CD4-positive, CD25-positive, alpha-beta regulatory T cell (primary cell): ENCODE measurements at regions not wholly inside any gene's neighbourhood (a gene's known extent, or its start where the extent isn't known, plus 50 kb on each side); places are given as distances from the start of the nearest gene placed in this dataset.

ENCODE experiments used
- ATAC-seq, 2 donors: fragments of 150-1000 bp; cut with Tn5 transposase; one replicate each; pipeline ENCODE4 v1.10.0; 2021; ENCODE audit warnings: low read depth in 2 of 2, moderate number of reproducible peaks in 2 of 2, moderate library complexity in 1 of 2
- DNase-seq, 3 donors: peaks; one replicate each; pipeline versions ENCODE4 v3.0.0 to v3.0.0-alpha.2; 2012 to 2022; ENCODE audit warnings: mixed read lengths in 1 of 3
- H3K27ac ChIP-seq: one replicate; pipeline ENCODE4 v1.7.0; 2013; ENCODE audit warnings: mild to moderate bottlenecking, low read length; ENCODE audit not compliant: insufficient read depth, poor library complexity, severe bottlenecking
- H3K27me3 ChIP-seq: one replicate; pipeline ENCODE4 v1.7.0; 2013; ENCODE audit warnings: low read length; ENCODE audit not compliant: control insufficient read depth, insufficient read depth
- H3K36me3 ChIP-seq: one replicate; pipeline ENCODE4 v1.7.0; 2013; ENCODE audit warnings: mild to moderate bottlenecking, low read length, moderate library complexity; ENCODE audit not compliant: control insufficient read depth, insufficient read depth
- H3K4me1 ChIP-seq: 2 replicates; pipeline ENCODE4 v1.7.0; 2013; ENCODE audit warnings: mild to moderate bottlenecking, low read length; ENCODE audit not compliant: insufficient read depth, control insufficient read depth, poor library complexity, severe bottlenecking
- H3K4me3 ChIP-seq: one replicate; pipeline ENCODE4 v1.7.0; 2013; ENCODE audit warnings: low read depth, mild to moderate bottlenecking, low read length, moderate library complexity
- H3K9me3 ChIP-seq, 2 experiments: 1 replicate in 1 of 2; 2 replicates in 1 of 2; pipeline ENCODE4 v1.7.0; 2013; ENCODE audit warnings: low read length in 2 of 2, mild to moderate bottlenecking in 1 of 2, moderate library complexity in 1 of 2; ENCODE audit not compliant: control insufficient read depth in 2 of 2
- H3K27ac Mint-ChIP-seq, 3 donors: one replicate each; pipeline ENCODE4 v1.8.0; 2020 to 2022; ENCODE audit warnings: mild to moderate bottlenecking in 3 of 3, mixed read lengths in 3 of 3, moderate library complexity in 2 of 3
- H3K27me3 Mint-ChIP-seq: one replicate; pipeline ENCODE4 v1.8.0; 2022; ENCODE audit warnings: mild to moderate bottlenecking, mixed read lengths
- H3K36me3 Mint-ChIP-seq: one replicate; pipeline ENCODE4 v1.8.0; 2020; ENCODE audit warnings: mixed read lengths
- H3K4me1 Mint-ChIP-seq, 4 donors: one replicate each; pipeline ENCODE4 v1.8.0; 2020 to 2022; ENCODE audit warnings: mixed read lengths in 4 of 4, mild to moderate bottlenecking in 1 of 4
- H3K4me3 Mint-ChIP-seq, 4 donors: one replicate each; pipeline ENCODE4 v1.8.0; 2020 to 2022; ENCODE audit warnings: mild to moderate bottlenecking in 4 of 4, mixed read lengths in 4 of 4, moderate library complexity in 3 of 4
- H3K9me3 Mint-ChIP-seq, 7 donors: one replicate each; pipeline ENCODE4 v1.8.0; 2020 to 2022; ENCODE audit warnings: mixed read lengths in 7 of 7, mild to moderate bottlenecking in 3 of 7, moderate library complexity in 2 of 7

- ATAC-seq (no peak), DNase-seq (no peak)
- peaks cover 0 to 7% of the 10 kb centered on the region in 2 experiments for H3K9me3 ChIP-seq
- no peaks in the 10 kb centered on the region for H3K36me3 ChIP-seq
- Mint-ChIP-seq H3K4me1 (no peaks in the 10 kb centered on the region), H3K36me3 (no peaks in the 10 kb centered on the region), H3K4me3 (no peak overlapping the region), H3K27ac (no peak overlapping the region), H3K9me3 (peaks cover 5 to 22% (median 11%) of the 10 kb centered on the region in 7 donors), H3K27me3 (no peaks in the 10 kb centered on the region)
- no peaks in the 10 kb centered on the region for H3K4me1 ChIP-seq
- H3K27ac ChIP-seq, result no peak overlapping the region
- no peaks in the 10 kb centered on the region for H3K27me3 ChIP-seq
- H3K4me3 ChIP-seq, result no peak overlapping the region
Observed at GRCh38 chr14:42277840-42278239, 671.2 kb downstream of the LRFN5 start.

- no peak for DNase-seq
- Mint-ChIP-seq H3K4me3 (no peak overlapping the region), H3K36me3 (no peaks in the 10 kb centered on the region), H3K27me3 (no peaks in the 10 kb centered on the region), H3K27ac (no peak overlapping the region), H3K4me1 (no peaks in the 10 kb centered on the region), H3K9me3 (peaks cover 0 to 27% (median 11%) of the 10 kb centered on the region in 7 donors)
- Histone ChIP-seq H3K4me1 (no peaks in the 10 kb centered on the region), H3K36me3 (no peaks in the 10 kb centered on the region), H3K27ac (no peak overlapping the region), H3K27me3 (no peaks in the 10 kb centered on the region), H3K9me3 (peaks cover 0 to 19% of the 10 kb centered on the region in 2 experiments), H3K4me3 (no peak overlapping the region)
- ATAC-seq, result no peak
Observed at GRCh38 chr14:42269234-42269633, 662.6 kb downstream of the LRFN5 start.

- H3K4me3 Mint-ChIP-seq, result no peak overlapping the region
- no peaks in the 10 kb centered on the region for H3K36me3 ChIP-seq
- no peak for ATAC-seq
- no peaks in the 10 kb centered on the region for H3K4me1 ChIP-seq
- H3K27me3 ChIP-seq, result no peaks in the 10 kb centered on the region
- no peak overlapping the region for H3K27ac ChIP-seq
- no peak for DNase-seq
- H3K27ac Mint-ChIP-seq, result no peak overlapping the region
- H3K9me3 ChIP-seq, result peaks cover 0 to 6% of the 10 kb centered on the region in 2 experiments
- H3K9me3 Mint-ChIP-seq, result peaks cover 0 to 30% (median 10%) of the 10 kb centered on the region in 7 donors
- H3K36me3 Mint-ChIP-seq, result no peaks in the 10 kb centered on the region
- H3K4me1 Mint-ChIP-seq, result no peaks in the 10 kb centered on the region
- no peaks in the 10 kb centered on the region for H3K27me3 Mint-ChIP-seq
- no peak overlapping the region for H3K4me3 ChIP-seq
Observed at GRCh38 chr14:42248131-42248530, 641.5 kb downstream of the LRFN5 start.

- Histone ChIP-seq H3K27ac (no peak overlapping the region), H3K4me3 (no peak overlapping the region), H3K27me3 (no peaks in the 10 kb centered on the region), H3K4me1 (no peaks in the 10 kb centered on the region), H3K9me3 (peaks cover 0 to 4% of the 10 kb centered on the region in 2 experiments), H3K36me3 (no peaks in the 10 kb centered on the region)
- Mint-ChIP-seq H3K9me3 (peaks cover 3 to 31% (median 10%) of the 10 kb centered on the region in 7 donors), H3K4me1 (no peaks in the 10 kb centered on the region), H3K27ac (no peak overlapping the region), H3K27me3 (no peaks in the 10 kb centered on the region), H3K4me3 (no peak overlapping the region), H3K36me3 (no peaks in the 10 kb centered on the region)
- DNase-seq (no peak), ATAC-seq (no peak)
Observed at GRCh38 chr14:42241101-42241500, 634.4 kb downstream of the LRFN5 start.

GRCh38 chr14:42229976-42230375, 623.3 kb downstream of the LRFN5 start:
- H3K36me3 ChIP-seq, result no peaks in the 10 kb centered on the region
- H3K27ac ChIP-seq, result no peak overlapping the region
- no peaks in the 10 kb centered on the region for H3K4me1 ChIP-seq
- H3K4me3 Mint-ChIP-seq, result no peak overlapping the region
- DNase-seq (no peak), ATAC-seq (no peak)
- no peak overlapping the region for H3K27ac Mint-ChIP-seq
- peaks cover 0 to 13% (median 4%) of the 10 kb centered on the region in 7 donors for H3K9me3 Mint-ChIP-seq
- H3K27me3 Mint-ChIP-seq, result no peaks in the 10 kb centered on the region
- H3K36me3 Mint-ChIP-seq, result no peaks in the 10 kb centered on the region
- no peaks in the 10 kb centered on the region for H3K27me3 ChIP-seq
- H3K4me3 ChIP-seq, result no peak overlapping the region
- no peaks in the 10 kb centered on the region for H3K9me3 ChIP-seq
- H3K4me1 Mint-ChIP-seq, result no peaks in the 10 kb centered on the region

- Mint-ChIP-seq H3K27me3 (no peaks in the 10 kb centered on the region), H3K4me1 (no peaks in the 10 kb centered on the region), H3K27ac (no peak overlapping the region), H3K4me3 (no peak overlapping the region), H3K9me3 (peaks cover 0 to 14% (median 4%) of the 10 kb centered on the region in 7 donors), H3K36me3 (no peaks in the 10 kb centered on the region)
- Histone ChIP-seq H3K9me3 (no peaks in the 10 kb centered on the region), H3K36me3 (no peaks in the 10 kb centered on the region), H3K27me3 (no peaks in the 10 kb centered on the region), H3K4me1 (no peaks in the 10 kb centered on the region), H3K27ac (no peak overlapping the region), H3K4me3 (no peak overlapping the region)
- DNase-seq (no peak), ATAC-seq (no peak)
Observed at GRCh38 chr14:42229294-42229693, 622.6 kb downstream of the LRFN5 start.

GRCh38 chr14:42228611-42229010, 621.9 kb downstream of the LRFN5 start:
- Histone ChIP-seq H3K4me3 (no peak overlapping the region), H3K4me1 (no peaks in the 10 kb centered on the region), H3K9me3 (no peaks in the 10 kb centered on the region), H3K36me3 (no peaks in the 10 kb centered on the region), H3K27ac (no peak overlapping the region), H3K27me3 (no peaks in the 10 kb centered on the region)
- Mint-ChIP-seq H3K36me3 (no peaks in the 10 kb centered on the region), H3K4me3 (no peak overlapping the region), H3K9me3 (peaks cover 0 to 15% (median 4%) of the 10 kb centered on the region in 7 donors), H3K27ac (no peak overlapping the region), H3K4me1 (no peaks in the 10 kb centered on the region), H3K27me3 (no peaks in the 10 kb centered on the region)
- DNase-seq (no peak), ATAC-seq (no peak)

- DNase-seq (no peak), ATAC-seq (no peak)
- H3K4me1 Mint-ChIP-seq, result no peaks in the 10 kb centered on the region
- Histone ChIP-seq H3K36me3 (no peaks in the 10 kb centered on the region), H3K4me1 (no peaks in the 10 kb centered on the region), H3K27ac (no peak overlapping the region), H3K4me3 (no peak overlapping the region), H3K27me3 (no peaks in the 10 kb centered on the region), H3K9me3 (no peaks in the 10 kb centered on the region)
- no peaks in the 10 kb centered on the region for H3K27me3 Mint-ChIP-seq
- peaks cover 3 to 17% (median 5%) of the 10 kb centered on the region in 7 donors for H3K9me3 Mint-ChIP-seq
- H3K27ac Mint-ChIP-seq, result no peak overlapping the region
- H3K4me3 Mint-ChIP-seq, result no peak overlapping the region
- H3K36me3 Mint-ChIP-seq, result no peaks in the 10 kb centered on the region
Observed at GRCh38 chr14:42224053-42224888, 617.6 kb downstream of the LRFN5 start.
